Nephron (organoid): ENCODE measurements at regions not wholly inside any gene's neighbourhood (a gene's known extent, or its start where the extent isn't known, plus 50 kb on each side); places are given as distances from the start of the nearest gene placed in this dataset.
A peak's percentile ranks its signal among the peaks of the same experiment; 100 is the strongest.

Experiments
- H3K27ac Mint-ChIP-seq, 3 experiments: 2 replicates each; pipeline ENCODE4 v1.8.0; 2020; ENCODE audit warnings: mixed read lengths in 3 of 3, mild to moderate bottlenecking in 2 of 3, moderate library complexity in 1 of 3
- H3K27me3 Mint-ChIP-seq: 2 replicates; pipeline ENCODE4 v1.8.0; 2021; ENCODE audit warnings: low read depth, mild to moderate bottlenecking, moderate library complexity, mixed read lengths
- H3K36me3 Mint-ChIP-seq: 2 replicates; pipeline ENCODE4 v1.8.0; 2020; ENCODE audit warnings: low read depth, mixed read lengths
- H3K4me1 Mint-ChIP-seq: 2 replicates; pipeline ENCODE4 v1.8.0; 2020; ENCODE audit warnings: mixed read lengths
- H3K4me3 Mint-ChIP-seq, 3 experiments: 2 replicates each; pipeline ENCODE4 v1.8.0; 2020; ENCODE audit warnings: mild to moderate bottlenecking in 3 of 3, mixed read lengths in 3 of 3, moderate library complexity in 2 of 3
- H3K9me3 Mint-ChIP-seq: 2 replicates; pipeline ENCODE4 v1.8.0; 2020; ENCODE audit warnings: mixed read lengths
- TF ChIP-seq, protein P1 (sequence below), 3 experiments: fragments of 200-600 bp; sonication (generic); IDR thresholded peaks; one replicate each; pipeline ENCODE4 v1.5.0; 2021; ENCODE audit warnings: antibody characterized with exemption in 3 of 3; ENCODE audit not compliant: unreplicated experiment in 3 of 3

DNA sequence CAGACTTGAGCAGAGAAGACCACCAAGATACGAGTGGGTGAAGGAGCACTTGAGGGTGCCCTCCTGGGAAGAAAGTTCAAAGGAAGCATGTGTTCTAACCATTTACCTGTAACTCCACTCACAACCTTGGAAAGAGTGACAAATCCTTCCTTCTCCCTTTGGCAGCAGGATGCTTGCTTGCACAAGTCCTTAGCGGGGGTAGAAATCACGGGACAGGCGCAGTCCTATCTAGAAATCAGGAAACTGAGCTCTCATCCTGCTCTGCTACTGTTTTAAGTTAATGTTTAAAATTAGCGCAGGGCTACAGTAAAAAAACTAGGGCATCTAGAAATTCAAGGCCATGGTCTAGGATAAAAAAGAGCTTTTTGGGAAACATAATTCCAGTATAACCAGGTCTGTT is 100.9 kb upstream of the PTPRM start:
- peaks cover 14% of the 10 kb centered on the region for H3K4me1 Mint-ChIP-seq
- H3K9me3 Mint-ChIP-seq: no peaks in the 10 kb centered on the region
- TF ChIP-seq, protein P1, sequence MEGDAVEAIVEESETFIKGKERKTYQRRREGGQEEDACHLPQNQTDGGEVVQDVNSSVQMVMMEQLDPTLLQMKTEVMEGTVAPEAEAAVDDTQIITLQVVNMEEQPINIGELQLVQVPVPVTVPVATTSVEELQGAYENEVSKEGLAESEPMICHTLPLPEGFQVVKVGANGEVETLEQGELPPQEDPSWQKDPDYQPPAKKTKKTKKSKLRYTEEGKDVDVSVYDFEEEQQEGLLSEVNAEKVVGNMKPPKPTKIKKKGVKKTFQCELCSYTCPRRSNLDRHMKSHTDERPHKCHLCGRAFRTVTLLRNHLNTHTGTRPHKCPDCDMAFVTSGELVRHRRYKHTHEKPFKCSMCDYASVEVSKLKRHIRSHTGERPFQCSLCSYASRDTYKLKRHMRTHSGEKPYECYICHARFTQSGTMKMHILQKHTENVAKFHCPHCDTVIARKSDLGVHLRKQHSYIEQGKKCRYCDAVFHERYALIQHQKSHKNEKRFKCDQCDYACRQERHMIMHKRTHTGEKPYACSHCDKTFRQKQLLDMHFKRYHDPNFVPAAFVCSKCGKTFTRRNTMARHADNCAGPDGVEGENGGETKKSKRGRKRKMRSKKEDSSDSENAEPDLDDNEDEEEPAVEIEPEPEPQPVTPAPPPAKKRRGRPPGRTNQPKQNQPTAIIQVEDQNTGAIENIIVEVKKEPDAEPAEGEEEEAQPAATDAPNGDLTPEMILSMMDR (IDR thresholded peaks at IDR 0.05; ENCODE audit: unreplicated experiment in 3 of 3): no peak
- H3K27ac Mint-ChIP-seq: no peak overlapping the region
- H3K4me3 Mint-ChIP-seq: no peak overlapping the region
- H3K27me3 Mint-ChIP-seq: peaks cover 4% of the 10 kb centered on the region
- no peaks in the 10 kb centered on the region for H3K36me3 Mint-ChIP-seq

DNA sequence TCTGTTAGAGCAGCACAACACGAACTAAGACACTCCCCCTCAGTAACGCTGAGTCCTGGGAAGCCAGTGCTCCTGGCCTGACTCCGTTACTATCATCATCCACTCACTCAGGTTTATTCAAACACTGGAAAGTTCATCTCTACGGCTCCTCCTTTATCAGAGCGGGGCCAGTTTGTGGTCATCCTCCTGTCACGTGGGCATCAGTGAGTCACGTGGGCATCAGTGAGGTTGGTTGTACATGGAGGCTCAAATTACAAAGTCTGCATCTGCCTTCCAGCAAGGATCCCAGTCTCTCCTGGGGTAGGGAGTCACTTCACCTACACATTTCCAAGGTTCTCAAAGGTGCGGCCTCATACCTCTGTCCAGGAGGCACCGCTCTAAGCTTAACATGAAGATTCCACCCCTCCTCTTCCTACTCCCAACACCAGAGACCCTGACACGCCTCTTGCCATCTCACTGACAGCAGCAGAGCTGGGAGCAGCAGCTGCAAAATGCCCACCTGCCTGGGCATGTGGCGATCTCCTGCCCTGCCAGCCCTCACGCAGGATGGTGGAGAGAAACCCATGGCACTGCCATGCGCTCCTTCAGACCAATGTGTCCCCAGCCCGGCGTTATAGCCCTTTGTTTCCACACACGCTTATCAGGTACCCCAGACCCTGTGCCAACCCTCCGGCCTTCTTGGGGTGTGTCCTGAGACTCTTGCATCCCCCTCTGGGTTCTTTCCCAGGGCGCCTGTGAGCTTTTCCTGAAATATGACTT is 99.2 kb upstream of the PTPRM start:
- Mint-ChIP-seq H3K4me1 (peaks cover 13% of the 10 kb centered on the region), H3K9me3 (no peaks in the 10 kb centered on the region), H3K27me3 (peaks cover 9% of the 10 kb centered on the region), H3K4me3 (no peak overlapping the region), H3K36me3 (no peaks in the 10 kb centered on the region), H3K27ac (no peak overlapping the region)
- TF ChIP-seq, protein P1 (IDR thresholded peaks at IDR 0.05; ENCODE audit: unreplicated experiment in 3 of 3): no peak

DNA sequence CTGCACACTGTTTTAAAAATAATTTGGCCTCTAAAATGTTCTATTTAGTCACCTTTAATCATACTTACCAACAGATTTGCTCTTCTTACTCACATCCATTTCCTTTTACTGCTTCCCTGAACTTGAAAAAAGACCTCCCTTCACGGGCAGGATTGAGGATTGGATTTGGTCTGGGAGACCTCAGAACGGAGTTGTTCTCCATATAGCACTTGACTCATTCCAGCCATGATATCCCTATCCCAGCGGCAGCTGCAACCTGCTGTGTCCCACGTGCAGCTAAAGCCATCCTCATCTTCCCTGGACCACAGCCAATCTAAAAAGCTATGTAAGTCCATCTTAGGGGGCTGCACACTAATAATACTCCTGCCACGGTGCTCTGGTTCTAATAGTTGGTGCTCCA is 97.0 kb upstream of the PTPRM start:
- TF ChIP-seq, protein P1 (IDR thresholded peaks at IDR 0.05; ENCODE audit: unreplicated experiment in 3 of 3): no peak
- no peak overlapping the region for H3K27ac Mint-ChIP-seq
- no peak overlapping the region for H3K4me3 Mint-ChIP-seq
- H3K9me3 Mint-ChIP-seq: no peaks in the 10 kb centered on the region
- H3K27me3 Mint-ChIP-seq: peaks cover 9% of the 10 kb centered on the region
- peaks cover 13% of the 10 kb centered on the region for H3K4me1 Mint-ChIP-seq
- H3K36me3 Mint-ChIP-seq: no peaks in the 10 kb centered on the region

DNA sequence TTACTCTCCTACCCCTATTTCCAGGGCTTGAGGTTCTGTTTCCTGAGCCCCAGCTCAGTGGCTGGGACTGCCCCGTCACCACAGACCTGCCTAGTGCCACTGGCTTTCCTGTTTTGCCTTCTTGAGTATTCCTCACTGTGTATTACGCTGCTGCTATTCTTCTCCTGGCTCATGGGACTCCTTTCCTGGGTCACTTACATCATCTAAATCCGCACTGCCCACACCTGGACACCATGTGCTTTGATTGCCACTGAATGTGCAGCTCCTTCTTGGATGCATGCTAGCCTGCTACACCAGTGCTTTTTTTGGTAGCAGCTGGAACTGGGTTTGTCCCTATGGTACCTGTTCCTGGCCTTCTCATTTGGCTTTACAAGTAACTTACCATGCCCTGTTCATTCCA is 96.6 kb upstream of the PTPRM start:
- TF ChIP-seq, protein P1 (IDR thresholded peaks at IDR 0.05; ENCODE audit: unreplicated experiment in 3 of 3): no peak
- H3K4me1 Mint-ChIP-seq: peaks cover 13% of the 10 kb centered on the region
- no peaks in the 10 kb centered on the region for H3K36me3 Mint-ChIP-seq
- H3K27ac Mint-ChIP-seq: no peak overlapping the region
- H3K27me3 Mint-ChIP-seq: peaks cover 9% of the 10 kb centered on the region
- H3K4me3 Mint-ChIP-seq: no peak overlapping the region
- H3K9me3 Mint-ChIP-seq: no peaks in the 10 kb centered on the region

DNA sequence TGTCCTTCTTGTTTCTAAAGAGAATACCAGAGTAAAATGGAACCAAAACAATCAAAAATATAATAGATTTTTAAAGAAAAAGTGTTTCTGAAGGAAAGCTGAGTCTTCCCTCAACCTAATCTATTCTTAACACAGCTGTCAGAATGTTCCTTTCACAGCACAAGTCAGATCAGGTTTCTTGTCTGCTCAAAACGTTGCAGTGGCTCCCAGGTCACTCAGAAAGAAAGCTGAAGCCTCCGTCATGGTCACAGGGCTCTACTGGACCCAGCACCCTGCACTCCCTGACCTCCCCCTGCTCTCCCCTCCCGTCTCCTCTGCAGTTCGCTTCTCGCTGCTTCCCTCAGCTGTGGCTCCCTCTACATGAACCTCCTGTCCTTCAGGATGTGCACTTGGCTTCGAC is 90.7 kb upstream of the PTPRM start:
- peaks cover 5% of the 10 kb centered on the region for H3K27me3 Mint-ChIP-seq
- no peaks in the 10 kb centered on the region for H3K36me3 Mint-ChIP-seq
- H3K9me3 Mint-ChIP-seq: no peaks in the 10 kb centered on the region
- peaks cover 7% of the 10 kb centered on the region for H3K4me1 Mint-ChIP-seq
- peak overlapping the region in 1 of 3 experiments; percentile 39 for H3K27ac Mint-ChIP-seq
- TF ChIP-seq, protein P1 (IDR thresholded peaks at IDR 0.05; ENCODE audit: unreplicated experiment in 3 of 3): no peak
- no peak overlapping the region for H3K4me3 Mint-ChIP-seq

DNA sequence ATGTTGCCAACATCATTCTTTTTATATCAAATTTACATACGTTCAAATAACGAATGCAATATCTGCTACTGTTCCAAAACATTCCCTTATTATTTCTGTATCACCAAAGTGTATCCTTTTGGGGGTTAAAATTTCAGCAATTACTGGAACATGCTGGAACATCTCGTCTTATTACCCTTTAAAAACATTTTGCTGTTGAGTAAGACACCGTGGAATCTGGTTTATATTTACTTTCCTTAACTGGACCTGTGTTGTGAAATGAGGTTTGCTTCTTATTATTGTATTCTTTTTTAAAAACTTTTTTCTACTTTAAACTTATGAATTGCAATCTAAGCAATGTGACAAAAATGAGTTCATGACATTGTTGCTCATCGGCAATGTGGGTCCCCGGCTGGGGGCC is 87.4 kb upstream of the PTPRM start:
- H3K4me1 Mint-ChIP-seq: peaks cover 7% of the 10 kb centered on the region
- no peak overlapping the region for H3K4me3 Mint-ChIP-seq
- H3K27ac Mint-ChIP-seq: no peak overlapping the region
- TF ChIP-seq, protein P1 (IDR thresholded peaks at IDR 0.05; ENCODE audit: unreplicated experiment in 3 of 3): no peak
- H3K9me3 Mint-ChIP-seq: no peaks in the 10 kb centered on the region
- H3K36me3 Mint-ChIP-seq: no peaks in the 10 kb centered on the region
- H3K27me3 Mint-ChIP-seq: no peaks in the 10 kb centered on the region
